ENCODE measurements at regions not wholly inside any gene's neighbourhood (a gene's known extent, or its start where the extent isn't known, plus 50 kb on each side); places are given as distances from the start of the nearest gene placed in this dataset.
"Not testable (repeated sequence)": the region's sequence is repeated elsewhere in the genome, so short reads cannot be mapped to it uniquely, and the experiment has no call there.

DNA sequence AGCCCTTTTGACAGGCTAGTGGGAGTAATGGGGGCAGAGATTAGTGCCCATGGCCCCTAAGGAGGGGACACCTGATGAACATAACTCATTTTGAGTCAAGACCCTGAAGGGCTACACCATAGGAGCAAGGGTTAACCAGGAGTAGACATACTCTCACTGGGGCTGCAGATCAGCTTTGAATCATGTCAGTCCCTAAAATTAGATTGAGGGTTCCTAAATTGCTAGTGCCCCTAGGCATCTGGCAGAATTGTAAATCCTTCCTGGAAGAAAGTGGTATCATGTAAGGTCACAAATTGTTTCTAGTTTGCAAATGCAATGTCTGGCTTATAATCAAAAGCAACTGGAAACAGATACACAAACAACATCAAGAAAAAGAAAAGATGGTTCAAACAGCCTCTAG is 52.1 kb upstream of the LRRC37A2 start:
- H3K4me1 ChIP-seq, H3K9me3 ChIP-seq, H3K36me3 ChIP-seq, H3K27me3 ChIP-seq, ATAC-seq, H3K27ac ChIP-seq, H3K4me3 ChIP-seq: not testable (repeated sequence)

DNA sequence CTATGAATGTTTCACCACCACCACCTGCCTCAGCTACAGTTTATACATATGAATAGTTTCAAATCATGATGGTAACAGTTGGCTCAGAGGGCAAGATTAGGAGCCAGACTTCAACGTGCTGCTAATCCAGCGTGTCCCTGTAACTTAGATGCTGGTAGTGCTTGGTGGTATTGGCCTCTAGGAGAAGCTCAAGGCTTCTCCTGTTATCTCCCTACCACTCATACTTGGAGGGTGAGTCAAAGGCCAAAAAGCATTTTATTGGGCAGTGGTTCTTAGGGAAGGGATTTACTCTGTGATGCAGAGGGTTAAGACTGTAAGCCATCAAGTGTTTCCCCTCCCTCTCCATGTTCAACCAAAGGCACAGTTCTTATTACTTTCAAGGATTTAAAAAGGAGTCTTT is 57.2 kb upstream of the LRRC37A2 start:
- ATAC-seq, result not testable (repeated sequence)

DNA sequence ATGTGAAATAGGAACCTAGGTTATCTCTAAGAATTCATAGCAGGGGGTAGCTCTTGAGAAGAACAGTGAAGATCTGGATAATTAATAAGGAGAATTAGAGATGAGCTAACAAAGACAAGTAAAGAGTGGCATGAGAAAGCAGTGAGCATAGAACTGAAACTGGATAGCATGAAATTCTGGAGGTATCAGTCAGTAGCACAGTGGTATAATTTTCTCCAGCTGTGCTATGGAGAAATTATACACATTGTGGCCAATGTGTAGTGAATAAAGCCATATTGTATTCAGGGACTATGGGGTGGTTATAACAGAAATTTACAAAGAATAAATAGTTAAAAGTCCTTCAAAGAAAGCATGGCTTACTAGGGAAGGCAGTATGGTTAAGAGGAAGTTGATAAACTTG is 57.7 kb upstream of the LRRC37A2 start:
- not testable (repeated sequence) for H3K36me3 ChIP-seq, ATAC-seq

More for the DNA sequence above, 57.2 kb upstream of the LRRC37A2 start:
- WGBS, 2 donors (ENCODE audit: low coverage in 1 of 2), result no CpG with 5 or more reads among the region's 2 CpGs
- H3K27ac ChIP-seq, H3K27me3 ChIP-seq, H3K9me3 ChIP-seq, H3K4me3 ChIP-seq, H3K4me1 ChIP-seq, H3K36me3 ChIP-seq: not testable (repeated sequence)

DNA sequence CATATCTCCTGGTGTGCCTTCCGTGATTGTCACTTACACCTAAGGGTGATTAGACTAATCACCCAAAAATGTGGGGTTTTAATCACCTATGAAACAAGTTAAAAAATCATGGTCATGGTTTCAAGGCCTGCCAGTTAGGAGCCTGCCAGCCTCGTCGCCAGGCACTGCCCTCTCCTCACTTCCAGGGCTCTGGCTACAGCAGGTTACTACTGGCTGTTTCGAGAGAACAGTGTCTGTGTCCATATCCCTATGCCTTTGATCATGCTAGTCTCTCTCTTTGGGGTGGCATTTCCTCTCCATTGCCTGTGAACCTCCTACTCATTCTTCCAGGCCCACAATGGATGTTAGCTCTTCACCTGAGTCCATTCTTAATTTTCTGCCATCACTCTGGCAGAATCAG is 59.2 kb upstream of the LRRC37A2 start:
- H3K4me1 ChIP-seq, H3K27me3 ChIP-seq, H3K36me3 ChIP-seq, H3K27ac ChIP-seq, H3K4me3 ChIP-seq, ATAC-seq, H3K9me3 ChIP-seq: not testable (repeated sequence)
- no CpG with 5 or more reads among the region's 4 CpGs for WGBS, 2 donors (ENCODE audit: low coverage in 1 of 2)

More for the DNA sequence above, 57.7 kb upstream of the LRRC37A2 start:
- H3K9me3 ChIP-seq, H3K4me1 ChIP-seq, H3K27ac ChIP-seq, H3K4me3 ChIP-seq, H3K27me3 ChIP-seq: not testable (repeated sequence)

DNA sequence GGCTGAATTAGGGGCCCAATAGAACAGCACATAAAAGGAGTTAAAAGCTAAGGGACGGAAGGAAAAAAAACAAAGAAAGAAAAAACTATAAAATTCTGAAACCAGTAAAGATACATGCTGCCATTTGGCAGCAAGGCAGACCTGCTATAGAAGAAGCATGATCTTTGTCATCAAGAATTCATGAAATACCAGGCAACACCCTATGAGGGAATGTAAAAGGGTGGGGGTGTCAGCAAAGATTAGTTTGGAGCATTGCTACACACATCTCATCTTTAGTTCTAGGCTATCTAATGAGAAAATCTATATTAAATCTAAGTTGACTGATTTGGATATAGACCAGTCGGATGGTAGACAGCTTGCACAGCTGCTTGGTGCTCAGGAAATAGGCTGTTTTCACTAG is 66.4 kb upstream of the LRRC37A2 start:
- ATAC-seq, H3K27ac ChIP-seq, H3K4me1 ChIP-seq, H3K9me3 ChIP-seq, H3K4me3 ChIP-seq, H3K36me3 ChIP-seq, H3K27me3 ChIP-seq: not testable (repeated sequence)
- no CpG with 5 or more reads among the region's 2 CpGs for WGBS, 2 donors (ENCODE audit: low coverage in 1 of 2)

DNA sequence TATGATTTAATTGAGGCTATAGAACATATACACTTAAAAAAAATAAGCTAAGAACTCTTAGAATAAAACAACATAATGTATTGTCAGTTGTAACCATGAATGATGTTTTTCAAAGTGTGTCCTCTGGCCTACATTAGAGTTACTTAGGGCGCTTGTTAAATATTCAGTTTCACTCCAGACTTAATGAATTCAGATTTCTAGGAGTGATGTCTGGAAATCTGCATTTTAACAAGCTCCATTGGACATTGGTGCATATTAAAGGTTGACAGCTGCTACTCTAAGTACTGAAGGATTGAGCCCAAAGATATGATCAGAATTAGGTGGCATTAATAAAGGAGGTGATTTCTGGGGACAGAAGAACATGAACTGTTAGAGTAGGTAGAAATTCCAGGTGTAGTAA is 66.9 kb upstream of the LRRC37A2 start:
- H3K36me3 ChIP-seq, H3K4me1 ChIP-seq, H3K27me3 ChIP-seq, H3K9me3 ChIP-seq, H3K27ac ChIP-seq, H3K4me3 ChIP-seq, ATAC-seq: not testable (repeated sequence)
- no CpG with 5 or more reads among the region's 1 CpG for WGBS, 2 donors (ENCODE audit: low coverage in 1 of 2)

DNA sequence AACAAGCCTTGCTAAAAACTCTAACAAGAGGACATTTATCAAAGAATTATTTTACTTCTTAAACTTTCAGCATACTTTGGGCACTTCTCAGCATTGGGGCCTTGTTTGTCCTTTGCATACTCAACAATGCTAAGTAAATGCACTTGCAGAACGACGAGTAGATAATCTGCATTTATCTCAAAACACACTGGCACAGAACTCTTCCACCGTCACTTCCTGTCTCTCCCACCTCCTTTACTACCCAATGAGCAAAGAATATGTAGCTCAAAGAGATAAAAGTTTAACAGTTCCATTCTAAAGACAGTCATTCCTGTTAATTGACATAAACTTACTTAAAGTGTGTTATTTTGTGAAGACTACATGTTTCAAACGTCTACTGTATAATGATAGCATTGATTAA is 70.1 kb upstream of the LRRC37A2 start:
- not testable (repeated sequence) for H3K27ac ChIP-seq, H3K9me3 ChIP-seq, H3K27me3 ChIP-seq, ATAC-seq, H3K36me3 ChIP-seq, H3K4me3 ChIP-seq, H3K4me1 ChIP-seq
- WGBS, 2 donors (ENCODE audit: low coverage in 1 of 2), result no CpG with 5 or more reads among the region's 4 CpGs

DNA sequence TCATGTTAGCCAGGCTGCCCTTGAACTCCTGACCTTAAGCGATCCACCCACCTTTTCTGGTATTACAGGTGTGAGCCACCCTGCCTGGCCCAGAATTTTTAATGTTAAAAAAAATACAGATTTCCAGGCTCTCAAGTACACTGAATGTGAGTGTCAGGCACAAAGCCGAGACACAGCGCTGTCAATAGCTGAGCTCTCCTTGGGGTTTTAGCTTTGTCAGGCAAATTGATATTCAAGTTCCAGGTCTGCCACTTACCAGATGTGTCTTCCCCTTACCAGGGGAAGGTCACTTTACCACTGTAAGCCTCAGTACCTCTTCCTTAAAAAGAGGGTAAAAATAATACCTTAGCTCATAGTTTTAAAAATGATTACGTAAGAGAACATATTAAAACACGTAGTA is 71.6 kb upstream of the LRRC37A2 start:
- H3K9me3 ChIP-seq, ATAC-seq, H3K27ac ChIP-seq, H3K4me1 ChIP-seq, H3K4me3 ChIP-seq, H3K27me3 ChIP-seq, H3K36me3 ChIP-seq: not testable (repeated sequence)
- WGBS, 2 donors (ENCODE audit: low coverage in 1 of 2), result no CpG with 5 or more reads among the region's 5 CpGs

DNA sequence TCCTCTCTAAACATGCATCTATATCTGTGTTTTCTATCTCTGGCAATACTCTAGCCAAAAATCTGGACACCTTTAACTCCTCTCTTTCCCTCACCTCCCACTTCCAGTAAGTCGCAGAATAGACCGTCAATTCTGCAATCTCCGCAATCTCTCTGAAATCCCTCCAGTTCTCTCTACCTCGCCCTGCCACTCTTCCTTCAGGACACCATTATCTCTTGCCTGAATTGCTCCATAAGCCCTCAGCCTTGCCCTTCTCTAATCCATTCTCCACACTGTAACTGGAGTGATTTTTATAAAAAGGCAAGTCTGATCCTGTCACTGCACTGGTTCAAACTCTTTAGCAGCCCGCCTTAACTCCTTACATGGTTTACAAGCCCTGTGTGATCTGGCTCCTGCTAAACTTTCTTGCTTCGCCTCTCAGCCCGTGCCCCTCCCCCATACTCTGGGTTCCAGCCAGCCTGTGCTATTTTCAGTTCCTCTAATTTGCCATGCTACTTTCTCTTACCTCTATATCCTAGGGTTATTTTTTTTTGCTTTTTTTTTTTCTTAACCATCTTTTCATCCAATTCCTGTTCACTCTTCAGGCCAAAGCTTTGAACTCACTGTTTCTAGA is 73.0 kb upstream of the ARL17B start:
- H3K36me3 ChIP-seq, H3K9me3 ChIP-seq, H3K27me3 ChIP-seq, H3K4me3 ChIP-seq, H3K27ac ChIP-seq, H3K4me1 ChIP-seq: not testable (repeated sequence)
- peak; percentile 75 for ATAC-seq
- no CpG with 5 or more reads among the region's 7 CpGs for WGBS, 2 donors (ENCODE audit: low coverage in 1 of 2)

DNA sequence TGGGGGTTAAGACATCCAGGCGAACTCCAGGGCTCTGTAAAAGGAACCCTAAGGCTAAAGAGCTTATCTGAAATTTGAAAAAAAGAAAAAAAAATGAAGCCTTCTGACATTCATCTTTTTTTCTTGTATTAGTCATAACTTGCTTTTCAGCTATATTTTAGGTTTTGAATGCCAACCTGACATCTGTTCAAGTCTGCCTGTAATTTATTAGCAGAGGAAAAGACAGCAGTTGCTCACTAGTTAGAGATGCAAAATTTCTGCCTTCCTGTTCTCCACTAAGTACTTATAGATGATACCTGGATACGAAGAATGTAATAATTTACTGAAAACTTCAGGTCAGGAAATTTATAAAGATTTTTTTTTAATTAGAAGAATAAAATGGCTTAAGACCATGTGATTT is 68.7 kb upstream of the ARL17B start:
- H3K27ac ChIP-seq, H3K4me3 ChIP-seq, H3K36me3 ChIP-seq, ATAC-seq, H3K4me1 ChIP-seq, H3K9me3 ChIP-seq, H3K27me3 ChIP-seq: not testable (repeated sequence)
- WGBS, 2 donors (ENCODE audit: low coverage in 1 of 2), result no CpG with 5 or more reads among the region's 2 CpGs

DNA sequence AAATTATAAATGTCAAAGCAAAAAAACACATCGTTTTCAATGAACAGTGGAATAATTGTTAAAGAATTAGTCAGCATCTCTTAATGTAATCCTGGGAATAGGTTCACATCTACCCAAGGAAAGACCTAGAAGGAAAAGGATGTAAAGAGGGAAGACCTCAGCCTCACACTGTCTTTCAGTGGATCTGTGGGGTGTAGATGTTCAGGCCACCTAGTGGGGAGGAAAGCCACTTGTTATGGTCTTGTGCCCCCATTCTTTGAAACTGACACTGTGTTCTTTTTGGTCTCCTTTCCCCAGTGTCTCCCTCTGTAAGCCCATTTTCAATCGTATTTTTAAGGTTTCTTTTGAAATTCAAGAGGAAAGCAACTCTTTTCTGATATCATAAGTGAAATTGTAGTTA is 68.1 kb upstream of the ARL17B start:
- not testable (repeated sequence) for H3K27me3 ChIP-seq, H3K4me1 ChIP-seq, ATAC-seq, H3K27ac ChIP-seq, H3K9me3 ChIP-seq, H3K4me3 ChIP-seq, H3K36me3 ChIP-seq
- no CpG with 5 or more reads among the region's 2 CpGs for WGBS, 2 donors (ENCODE audit: low coverage in 1 of 2)

DNA sequence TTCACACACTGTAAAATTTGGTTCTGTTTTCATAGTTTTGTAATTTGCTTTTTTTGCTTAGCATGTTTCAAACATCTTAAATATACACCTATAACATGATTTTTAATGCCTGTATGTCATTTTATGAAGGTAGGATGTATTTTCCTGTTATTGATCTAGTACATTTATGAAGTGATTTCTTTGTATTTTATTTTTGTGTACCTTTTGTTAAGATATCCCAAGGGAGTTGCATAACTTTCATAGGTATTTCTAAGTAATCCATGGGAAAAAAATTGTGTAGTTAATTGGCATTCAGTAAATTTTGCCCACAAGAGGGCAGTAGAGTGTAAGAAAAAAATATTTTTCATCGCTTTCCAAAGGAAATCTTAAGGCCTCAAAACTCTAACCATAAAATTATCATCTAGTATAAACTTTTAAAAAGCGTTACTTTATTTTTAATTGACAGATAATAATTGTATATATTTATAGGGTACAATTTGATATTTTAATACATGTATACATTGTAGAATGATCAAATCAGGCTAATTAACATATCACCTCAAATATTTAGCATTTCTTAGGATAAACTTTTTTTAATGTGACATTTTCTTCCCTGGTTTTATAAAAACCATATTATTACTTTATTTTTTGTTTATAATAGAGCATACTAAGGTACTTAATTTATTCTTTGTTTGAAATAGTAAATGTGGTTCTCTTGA is 62.8 kb upstream of the ARL17B start:
- 0% methylated on average over 1 of the region's 2 CpGs for WGBS, 2 donors (ENCODE audit: low coverage in 1 of 2)
- H3K36me3 ChIP-seq, ATAC-seq, H3K27me3 ChIP-seq, H3K27ac ChIP-seq, H3K9me3 ChIP-seq, H3K4me3 ChIP-seq, H3K4me1 ChIP-seq: not testable (repeated sequence)

DNA sequence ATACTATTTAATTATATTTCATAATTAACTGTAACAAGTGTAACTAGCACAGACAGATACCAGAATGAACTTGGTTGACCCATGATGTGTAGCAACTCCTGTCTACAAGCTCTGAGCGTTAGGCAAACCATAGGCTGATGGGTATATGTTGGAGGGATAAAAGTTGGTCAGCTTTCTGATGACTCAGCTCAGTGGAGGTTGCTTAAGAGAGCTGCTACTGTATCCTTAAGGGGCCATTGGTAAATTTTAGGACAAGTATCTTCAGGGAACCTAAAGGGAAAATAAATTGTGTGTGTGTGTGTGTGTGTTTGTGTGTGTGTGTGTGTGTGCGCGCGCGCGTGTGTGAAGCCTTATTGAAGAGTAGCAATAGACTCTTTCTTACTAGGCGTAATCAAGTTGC is 56.3 kb upstream of the ARL17B start:
- not testable (repeated sequence) for H3K4me3 ChIP-seq, H3K36me3 ChIP-seq, ATAC-seq, H3K27me3 ChIP-seq, H3K4me1 ChIP-seq, H3K9me3 ChIP-seq, H3K27ac ChIP-seq
- WGBS, 2 donors (ENCODE audit: low coverage in 1 of 2), result no CpG with 5 or more reads among the region's 7 CpGs

DNA sequence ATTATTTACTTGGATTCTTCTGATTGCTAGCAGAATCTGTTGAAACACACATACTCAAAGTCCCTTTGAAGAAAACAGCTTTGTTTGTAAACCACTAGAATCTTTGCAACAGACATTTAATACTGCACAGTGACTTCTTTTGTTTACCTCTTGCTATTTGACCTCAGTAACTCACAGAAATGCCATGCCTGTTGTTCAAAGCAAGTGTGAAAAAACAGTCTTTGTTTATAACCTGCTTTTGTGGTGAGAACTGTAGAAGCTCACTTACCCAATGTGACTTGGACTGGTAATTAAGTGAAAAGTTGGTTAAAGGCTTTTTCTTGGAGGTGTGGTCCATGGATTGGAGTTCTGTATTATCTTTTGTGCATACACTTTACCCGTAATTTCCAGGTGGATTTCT is 55.7 kb upstream of the ARL17B start:
- not testable (repeated sequence) for ATAC-seq, H3K36me3 ChIP-seq, H3K27ac ChIP-seq, H3K4me3 ChIP-seq, H3K27me3 ChIP-seq, H3K9me3 ChIP-seq, H3K4me1 ChIP-seq
- no CpG with 5 or more reads among the region's 1 CpG for WGBS, 2 donors (ENCODE audit: low coverage in 1 of 2)

All from gastroesophageal sphincter (tissue), 4 donors.